Mammary epithelial cell (primary cell): ENCODE measurements at regions not wholly inside any gene's neighbourhood (a gene's known extent, or its start where the extent isn't known, plus 50 kb on each side); places are given as distances from the start of the nearest gene placed in this dataset.

Experiments
- EZH2 ChIP-seq: IDR thresholded peaks from 2 replicates; pipeline ENCODE4 v1.6.1; 2012; ENCODE audit warnings: low read length, inconsistent platforms, borderline replicate concordance
- TF ChIP-seq, protein P1 (sequence below), 2 donors: IDR thresholded peaks in 1 of 2; conservative IDR thresholded peaks in 1 of 2; 2 replicates each; pipeline ENCODE4 v1.5.1; 2011 to 2012; ENCODE audit warnings: inconsistent platforms in 2 of 2, low read length in 2 of 2, mild to moderate bottlenecking in 2 of 2, control low read depth in 1 of 2, low read depth in 1 of 2; ENCODE audit not compliant: insufficient read depth in 1 of 2; ENCODE audit errors: extremely low read depth in 1 of 2

DNA sequence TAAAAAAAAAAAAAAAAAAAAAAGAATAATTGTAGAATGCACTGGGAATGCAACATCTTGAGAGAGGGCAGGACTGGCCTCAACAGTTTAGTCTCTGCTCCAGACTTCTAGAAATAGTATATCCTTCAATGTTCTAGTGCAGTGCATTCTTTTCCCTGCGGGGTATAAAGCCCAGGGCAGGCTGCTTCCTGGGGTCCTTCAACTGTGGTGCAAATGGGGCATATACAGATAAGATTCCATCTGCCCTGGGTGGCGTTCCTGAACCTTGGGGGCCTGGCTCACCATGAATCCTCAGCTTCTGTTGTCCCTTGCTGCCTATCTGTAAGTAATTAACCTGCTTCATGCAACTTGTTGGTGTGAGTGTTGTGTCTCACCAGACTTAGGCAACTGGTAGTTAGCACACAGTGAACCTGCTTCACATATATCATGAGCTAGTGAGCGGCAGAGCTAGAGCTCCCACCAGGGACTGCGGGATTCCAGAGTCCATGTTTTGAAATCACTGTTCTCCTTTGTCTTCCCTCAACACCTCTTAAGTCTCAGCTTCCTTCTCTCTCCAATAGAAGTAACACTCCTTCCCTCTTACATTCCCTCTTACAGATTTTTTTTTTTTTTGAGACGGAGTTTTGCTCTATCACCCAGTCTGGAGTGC, 177.6 kb downstream of the SUDS3 start:
- TF ChIP-seq, protein P1, sequence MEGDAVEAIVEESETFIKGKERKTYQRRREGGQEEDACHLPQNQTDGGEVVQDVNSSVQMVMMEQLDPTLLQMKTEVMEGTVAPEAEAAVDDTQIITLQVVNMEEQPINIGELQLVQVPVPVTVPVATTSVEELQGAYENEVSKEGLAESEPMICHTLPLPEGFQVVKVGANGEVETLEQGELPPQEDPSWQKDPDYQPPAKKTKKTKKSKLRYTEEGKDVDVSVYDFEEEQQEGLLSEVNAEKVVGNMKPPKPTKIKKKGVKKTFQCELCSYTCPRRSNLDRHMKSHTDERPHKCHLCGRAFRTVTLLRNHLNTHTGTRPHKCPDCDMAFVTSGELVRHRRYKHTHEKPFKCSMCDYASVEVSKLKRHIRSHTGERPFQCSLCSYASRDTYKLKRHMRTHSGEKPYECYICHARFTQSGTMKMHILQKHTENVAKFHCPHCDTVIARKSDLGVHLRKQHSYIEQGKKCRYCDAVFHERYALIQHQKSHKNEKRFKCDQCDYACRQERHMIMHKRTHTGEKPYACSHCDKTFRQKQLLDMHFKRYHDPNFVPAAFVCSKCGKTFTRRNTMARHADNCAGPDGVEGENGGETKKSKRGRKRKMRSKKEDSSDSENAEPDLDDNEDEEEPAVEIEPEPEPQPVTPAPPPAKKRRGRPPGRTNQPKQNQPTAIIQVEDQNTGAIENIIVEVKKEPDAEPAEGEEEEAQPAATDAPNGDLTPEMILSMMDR (conservative IDR thresholded peaks at IDR 0.05 in 1 of 2, IDR thresholded peaks at IDR 0.05 in 1 of 2; ENCODE audit: extremely low read depth in 1 of 2, insufficient read depth in 1 of 2, low read depth in 1 of 2, low read length in 2 of 2): no peak
- TF ChIP-seq EZH2: no peak
